Endodermal cell (in vitro differentiated cells): ENCODE measurements at regions not wholly inside any gene's neighbourhood (a gene's known extent, or its start where the extent isn't known, plus 50 kb on each side); places are given as distances from the start of the nearest gene placed in this dataset.

Experiments used
- DNase-seq: peaks from one replicate; pipeline ENCODE4 v3.0.0-alpha.2; 2017
- H3K27ac ChIP-seq: 2 replicates; pipeline ENCODE4 v1.5.1; 2013; ENCODE audit warnings: mild to moderate bottlenecking, low read depth, low read length, moderate library complexity
- H3K27me3 ChIP-seq: 2 replicates; pipeline ENCODE4 v1.6.1; 2013; ENCODE audit warnings: mild to moderate bottlenecking, low read length, moderate library complexity; ENCODE audit not compliant: insufficient read depth, control insufficient read depth, poor library complexity, severe bottlenecking
- H3K36me3 ChIP-seq: 2 replicates; pipeline ENCODE4 v1.7.0; 2013; ENCODE audit warnings: mild to moderate bottlenecking, low read length, moderate library complexity; ENCODE audit not compliant: control insufficient read depth, insufficient read depth
- H3K4me1 ChIP-seq: one replicate; pipeline ENCODE4 v1.7.0; 2013; ENCODE audit warnings: low read length; ENCODE audit not compliant: control insufficient read depth, insufficient read depth
- H3K4me3 ChIP-seq: 2 replicates; pipeline ENCODE4 v1.5.1; 2013; ENCODE audit warnings: mild to moderate bottlenecking, low read length, moderate library complexity
- H3K9ac ChIP-seq: 2 replicates; pipeline ENCODE4 v1.6.1; 2013; ENCODE audit warnings: mild to moderate bottlenecking, low read length, moderate library complexity; ENCODE audit not compliant: poor library complexity, severe bottlenecking; ENCODE audit errors: extremely low read depth
- H3K9me3 ChIP-seq: 2 replicates; pipeline ENCODE4 v1.6.1; 2013; ENCODE audit warnings: mild to moderate bottlenecking, low read length, moderate library complexity; ENCODE audit not compliant: control insufficient read depth
- H3K27ac Mint-ChIP-seq: 2 replicates; pipeline ENCODE4 v1.8.0; 2020; ENCODE audit warnings: mixed read lengths
- H3K27me3 Mint-ChIP-seq: 2 replicates; pipeline ENCODE4 v1.8.0; 2021; ENCODE audit warnings: mild to moderate bottlenecking, mixed read lengths; ENCODE audit not compliant: insufficient read depth
- H3K36me3 Mint-ChIP-seq: 2 replicates; pipeline ENCODE4 v1.8.0; 2020; ENCODE audit warnings: low read depth, mixed read lengths
- H3K4me1 Mint-ChIP-seq: 2 replicates; pipeline ENCODE4 v1.8.0; 2020; ENCODE audit warnings: mixed read lengths
- H3K4me3 Mint-ChIP-seq: 2 replicates; pipeline ENCODE4 v1.8.0; 2020; ENCODE audit warnings: mild to moderate bottlenecking, moderate library complexity, mixed read lengths
- H3K9me3 Mint-ChIP-seq: 2 replicates; pipeline ENCODE4 v1.8.0; 2020; ENCODE audit warnings: mild to moderate bottlenecking, mixed read lengths
- CTCF ChIP-seq: fragments of 200-600 bp; sonication (generic); conservative IDR thresholded peaks from 2 replicates; pipeline ENCODE4 v1.5.0; 2021; ENCODE audit warnings: antibody characterized with exemption, mild to moderate bottlenecking
- WGBS, 2 experiments: methylation state at CpG; one replicate each; pipeline versions ENCODE4 v1.1.5 to v1.1.7; 2013; ENCODE audit warnings: missing lambda C conversion rate in 2 of 2, mixed read lengths in 1 of 2; ENCODE audit not compliant: insufficient coverage in 1 of 2, insufficient read length in 1 of 2; 5-methylcytosine and 5-hydroxymethylcytosine counted together

- Histone ChIP-seq H3K9ac (no peak overlapping the region), H3K27me3 (no peaks in the 10 kb centered on the region), H3K36me3 (no peaks in the 10 kb centered on the region), H3K4me3 (no peak overlapping the region), H3K4me1 (no peaks in the 10 kb centered on the region), H3K9me3 (no peaks in the 10 kb centered on the region), H3K27ac (no peak overlapping the region)
- no peaks in the 10 kb centered on the region for H3K27me3 Mint-ChIP-seq
- WGBS, 2 experiments, result 90 to 92% methylated on average over 2 to 3 of the region's 3 CpGs
- H3K27ac Mint-ChIP-seq, result no peak overlapping the region
- DNase-seq, result no peak
- H3K9me3 Mint-ChIP-seq, result peaks cover 5% of the 10 kb centered on the region
- H3K4me1 Mint-ChIP-seq, result no peaks in the 10 kb centered on the region
- no peak overlapping the region for H3K4me3 Mint-ChIP-seq
- TF ChIP-seq CTCF, result no peak
- H3K36me3 Mint-ChIP-seq, result no peaks in the 10 kb centered on the region
Observed at GRCh38 chr9:106441283-106441682, 421.7 kb upstream of the ZNF462 start.

- H3K36me3 Mint-ChIP-seq, result no peaks in the 10 kb centered on the region
- WGBS, 2 experiments, result 67% methylated on average over 1 of the region's 1 CpG; no CpG with 5 or more reads in 1 of the 2 experiments
- no peaks in the 10 kb centered on the region for H3K4me1 ChIP-seq
- no peaks in the 10 kb centered on the region for H3K9me3 ChIP-seq
- DNase-seq, result no peak
- H3K9me3 Mint-ChIP-seq, result peaks cover 5% of the 10 kb centered on the region
- H3K27ac Mint-ChIP-seq, result no peak overlapping the region
- no peak overlapping the region for H3K4me3 Mint-ChIP-seq
- H3K4me3 ChIP-seq, result no peak overlapping the region
- H3K4me1 Mint-ChIP-seq, result no peaks in the 10 kb centered on the region
- no peak for TF ChIP-seq CTCF
- no peaks in the 10 kb centered on the region for H3K27me3 Mint-ChIP-seq
- H3K9ac ChIP-seq, result no peak overlapping the region
- no peak overlapping the region for H3K27ac ChIP-seq
- no peaks in the 10 kb centered on the region for H3K36me3 ChIP-seq
- H3K27me3 ChIP-seq, result no peaks in the 10 kb centered on the region
Observed at GRCh38 chr9:106443520-106443919, 419.4 kb upstream of the ZNF462 start.

GRCh38 chr9:106445107-106445506, 417.9 kb upstream of the ZNF462 start:
- H3K9me3 Mint-ChIP-seq, result peaks cover 5% of the 10 kb centered on the region
- no peak overlapping the region for H3K4me3 ChIP-seq
- no peak overlapping the region for H3K4me3 Mint-ChIP-seq
- H3K4me1 ChIP-seq, result no peaks in the 10 kb centered on the region
- no peaks in the 10 kb centered on the region for H3K27me3 Mint-ChIP-seq
- peaks cover 4% of the 10 kb centered on the region for H3K4me1 Mint-ChIP-seq
- WGBS, 2 experiments, result 96% methylated on average over 4 to 5 of the region's 5 CpGs
- no peaks in the 10 kb centered on the region for H3K27me3 ChIP-seq
- no peak overlapping the region for H3K27ac ChIP-seq
- H3K27ac Mint-ChIP-seq, result no peak overlapping the region
- no peak for TF ChIP-seq CTCF
- no peaks in the 10 kb centered on the region for H3K36me3 Mint-ChIP-seq
- H3K36me3 ChIP-seq, result no peaks in the 10 kb centered on the region
- H3K9me3 ChIP-seq, result no peaks in the 10 kb centered on the region
- DNase-seq, result no peak
- H3K9ac ChIP-seq, result no peak overlapping the region
